ENCODE measurements at regions not wholly inside any gene's neighbourhood (a gene's known extent, or its start where the extent isn't known, plus 50 kb on each side); places are given as distances from the start of the nearest gene placed in this dataset.

GRCh38 chr5:102040326-102040725, 255.8 kb downstream of the SLCO4C1 start (continued):
- TF ChIP-seq REST (IDR thresholded peaks at IDR 0.05; ENCODE audit: borderline replicate concordance in 1 of 2, low read depth in 1 of 2, low read length in 2 of 2): no peak
- no peak for TF ChIP-seq ZNF589 (CRISPR knock-in tag; conservative IDR thresholded peaks at IDR 0.05)

GRCh38 chr5:102036927-102037326, 259.2 kb downstream of the SLCO4C1 start:
- BruUV-seq (replicated peaks): no TSS peak
- Histone ChIP-seq H4K20me1 (ENCODE audit: insufficient read depth, low read length) (no peaks in the 10 kb centered on the region), H3K27ac (ENCODE audit: extremely low read length, insufficient read depth, low read length) (no peak overlapping the region), H2AFZ (ENCODE audit: low read length) (no peak overlapping the region), H3K4me2 (ENCODE audit: low read depth, low read length) (no peak overlapping the region), H3K9ac (ENCODE audit: insufficient read depth, low read depth, low read length) (no peak overlapping the region), H3K4me3 (replicated peaks in 1 of 3; ENCODE audit: insufficient read depth in 1 of 3, low read depth in 2 of 3, low read length in 3 of 3) (no peak overlapping the region), H3K4me1 (ENCODE audit: insufficient read depth, low read length) (no peaks in the 10 kb centered on the region), H3K9me3 (ENCODE audit: low read length) (no peaks in the 10 kb centered on the region), H3K27me3 (ENCODE audit: control insufficient read depth in 1 of 2, insufficient read depth in 2 of 2, low read length in 2 of 2) (no peaks in the 10 kb centered on the region), H3K36me3 (replicated peaks in 1 of 2; ENCODE audit: control insufficient read depth in 1 of 2, insufficient read depth in 2 of 2, low read length in 2 of 2) (no peaks in the 10 kb centered on the region), H3K79me2 (ENCODE audit: insufficient read depth, low read length) (no peaks in the 10 kb centered on the region)
- DNase-seq (ENCODE audit: low spot score) (no peak), ATAC-seq (no peak), FAIRE-seq (no peak)
- ChIA-PET CTCF (ENCODE audit: low intra/inter-chr PET ratio, low total read pairs) (no interaction called here), POLR2A (no interaction called here)
- intact Hi-C loops (cut with micrococcal nuclease; ENCODE audit: unreplicated experiment): no loop called here
- in situ Hi-C loops (cut with HindIII; ENCODE audit: extremely low pct_ligation_motif_present, low pct_unique_long_range_greater_than_20kb): no loop called here
- no peak for TF ChIP-seq SP2 (CRISPR knock-in tag; IDR thresholded peaks at IDR 0.05)
- TF ChIP-seq PCBP1 (IDR thresholded peaks at IDR 0.05; ENCODE audit: borderline replicate concordance, low read depth, low read length): no peak
- TF ChIP-seq ZNF580 (CRISPR knock-in tag; IDR thresholded peaks at IDR 0.05; ENCODE audit: borderline replicate concordance, low read depth): no peak
- no peak for TF ChIP-seq ZFX (CRISPR knock-in tag; IDR thresholded peaks at IDR 0.05; ENCODE audit: low read depth)
- no peak for TF ChIP-seq ZFP36L1 (CRISPR knock-in tag; IDR thresholded peaks at IDR 0.05)
- no peak for TF ChIP-seq ARID5B (CRISPR knock-in tag; IDR thresholded peaks at IDR 0.05)
- no peak for TF ChIP-seq CC2D1A (CRISPR knock-in tag; IDR thresholded peaks at IDR 0.05)
- TF ChIP-seq ZBTB25 (CRISPR knock-in tag; IDR thresholded peaks at IDR 0.05): no peak
- no peak for TF ChIP-seq ZNF512 (CRISPR knock-in tag; IDR thresholded peaks at IDR 0.05)
- no peak for TF ChIP-seq ZMYM3 (CRISPR knock-in tag; IDR thresholded peaks at IDR 0.05)
